Erythroblast (primary cell): ENCODE measurements at regions not wholly inside any gene's neighbourhood (a gene's known extent, or its start where the extent isn't known, plus 50 kb on each side); places are given as distances from the start of the nearest gene placed in this dataset.
"Not testable (repeated sequence)": the region's sequence is repeated elsewhere in the genome, so short reads cannot be mapped to it uniquely, and the experiment has no call there.

Experiments used
- GATA1 ChIP-seq: IDR thresholded peaks from 2 replicates; pipeline ENCODE4 v1.6.1; 2011; ENCODE audit warnings: low read depth, mild to moderate bottlenecking, control low read depth, low read length, moderate library complexity
- POLR2A ChIP-seq: IDR thresholded peaks from 2 replicates; pipeline ENCODE4 v1.6.1; 2011; ENCODE audit warnings: mild to moderate bottlenecking, low read length

DNA sequence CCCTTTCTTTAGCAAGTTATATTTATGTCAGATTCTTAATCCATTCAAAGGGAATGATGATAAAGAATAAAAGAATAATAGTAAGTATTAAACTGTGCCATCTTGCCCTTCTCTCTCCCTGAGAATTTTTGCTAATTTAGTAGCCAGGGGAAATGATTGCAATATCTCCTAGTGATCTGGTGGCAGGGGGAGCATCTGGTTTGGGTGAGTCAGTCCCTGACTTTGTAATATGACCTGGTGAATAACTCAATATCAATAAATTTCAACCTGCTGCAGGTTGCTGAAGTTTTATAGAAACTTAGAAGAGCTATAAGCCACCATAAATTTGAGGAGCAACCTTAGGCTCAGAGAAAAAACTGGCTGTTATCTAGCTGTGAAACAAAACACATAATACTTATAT lies 149.4 kb downstream of the SYT15 start:
- not testable (repeated sequence) for TF ChIP-seq POLR2A, GATA1
